ENCODE measurements at regions not wholly inside any gene's neighbourhood (a gene's known extent, or its start where the extent isn't known, plus 50 kb on each side); places are given as distances from the start of the nearest gene placed in this dataset.

DNA sequence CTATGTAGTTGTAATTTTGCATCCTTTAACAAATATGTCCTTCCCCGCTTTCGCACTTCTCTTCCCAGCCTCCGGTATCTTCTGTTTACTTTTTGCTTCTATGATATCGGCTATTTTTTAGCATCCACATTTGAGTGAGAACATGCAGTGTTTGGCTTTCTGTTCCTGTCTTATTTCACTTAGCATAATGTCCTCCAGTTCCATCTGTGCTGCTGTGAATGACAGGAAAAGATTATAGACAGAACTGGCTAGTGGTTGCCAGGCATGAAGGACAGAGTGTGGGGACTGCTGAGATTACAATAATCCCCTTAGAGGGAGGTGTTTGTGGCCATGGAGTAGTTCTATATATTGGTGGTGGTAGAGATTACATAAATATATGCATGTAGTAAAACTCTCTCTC lies 588.6 kb downstream of the NLGN4X start:
- H3K4me1 ChIP-seq (ENCODE audit: control insufficient read depth, extremely low read depth, insufficient read depth, low read length) = no peaks in the 10 kb centered on the region
- no peak overlapping the region for H3K4me2 ChIP-seq (ENCODE audit: insufficient read depth, low read length)
- ChIA-PET POLR2A (no interaction called here), CTCF (no interaction called here)
- H2AFZ ChIP-seq (ENCODE audit: low read depth, low read length) = no peak overlapping the region
- H3K79me2 ChIP-seq (ENCODE audit: control insufficient read depth, insufficient read depth, low read length) = no peaks in the 10 kb centered on the region
- no peaks in the 10 kb centered on the region for H4K20me1 ChIP-seq (replicated peaks; ENCODE audit: control insufficient read depth, extremely low read depth, insufficient read depth, low read length)
- no peak overlapping the region for H3K9ac ChIP-seq (replicated peaks; ENCODE audit: extremely low read depth, insufficient read depth, low read length)
- no peak for TF ChIP-seq FOS (IDR thresholded peaks at IDR 0.05; ENCODE audit: borderline replicate concordance, insufficient read depth, low read length)
- TF ChIP-seq POLR2AphosphoS5 (IDR thresholded peaks at IDR 0.05; ENCODE audit: insufficient read depth, low read depth, low read length) = no peak
- TF ChIP-seq, protein P1, sequence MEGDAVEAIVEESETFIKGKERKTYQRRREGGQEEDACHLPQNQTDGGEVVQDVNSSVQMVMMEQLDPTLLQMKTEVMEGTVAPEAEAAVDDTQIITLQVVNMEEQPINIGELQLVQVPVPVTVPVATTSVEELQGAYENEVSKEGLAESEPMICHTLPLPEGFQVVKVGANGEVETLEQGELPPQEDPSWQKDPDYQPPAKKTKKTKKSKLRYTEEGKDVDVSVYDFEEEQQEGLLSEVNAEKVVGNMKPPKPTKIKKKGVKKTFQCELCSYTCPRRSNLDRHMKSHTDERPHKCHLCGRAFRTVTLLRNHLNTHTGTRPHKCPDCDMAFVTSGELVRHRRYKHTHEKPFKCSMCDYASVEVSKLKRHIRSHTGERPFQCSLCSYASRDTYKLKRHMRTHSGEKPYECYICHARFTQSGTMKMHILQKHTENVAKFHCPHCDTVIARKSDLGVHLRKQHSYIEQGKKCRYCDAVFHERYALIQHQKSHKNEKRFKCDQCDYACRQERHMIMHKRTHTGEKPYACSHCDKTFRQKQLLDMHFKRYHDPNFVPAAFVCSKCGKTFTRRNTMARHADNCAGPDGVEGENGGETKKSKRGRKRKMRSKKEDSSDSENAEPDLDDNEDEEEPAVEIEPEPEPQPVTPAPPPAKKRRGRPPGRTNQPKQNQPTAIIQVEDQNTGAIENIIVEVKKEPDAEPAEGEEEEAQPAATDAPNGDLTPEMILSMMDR (IDR thresholded peaks at IDR 0.05; ENCODE audit: extremely low read depth in 1 of 2, insufficient read depth in 1 of 2, low read depth in 1 of 2, low read length in 2 of 2) = no peak
- TF ChIP-seq EZH2 (IDR thresholded peaks at IDR 0.05; ENCODE audit: borderline replicate concordance, low read depth, low read length, severe bottlenecking) = no peak
- TF ChIP-seq MYC (IDR thresholded peaks at IDR 0.05; ENCODE audit: low read depth, low read length) = no peak
- TF ChIP-seq JUN (IDR thresholded peaks at IDR 0.05; ENCODE audit: borderline replicate concordance, insufficient read depth, insufficient read length, low read depth) = no peak
- TF ChIP-seq, protein P2, sequence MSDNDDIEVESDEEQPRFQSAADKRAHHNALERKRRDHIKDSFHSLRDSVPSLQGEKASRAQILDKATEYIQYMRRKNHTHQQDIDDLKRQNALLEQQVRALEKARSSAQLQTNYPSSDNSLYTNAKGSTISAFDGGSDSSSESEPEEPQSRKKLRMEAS (IDR thresholded peaks at IDR 0.05; ENCODE audit: insufficient read depth, insufficient read length) = no peak
- TF ChIP-seq GATA2 (IDR thresholded peaks at IDR 0.05; ENCODE audit: insufficient read depth, insufficient read length, low read depth, low read length) = no peak
- no peak for TF ChIP-seq POLR2A (IDR thresholded peaks at IDR 0.05; ENCODE audit: low read depth, low read length)
- FAIRE-seq (no peak), DNase-seq (ENCODE audit: low read depth, low spot score) (no peak)
- intact Hi-C loops (cut with micrococcal nuclease) (no loop called here), dilution Hi-C loops (cut with MboI; ENCODE audit: extremely low pct_ligation_motif_present, low sequenced_read_pairs) (no loop called here)
- H3K36me3 ChIP-seq (ENCODE audit: control insufficient read depth in 2 of 2, extremely low read depth in 1 of 2, insufficient read depth in 2 of 2, low read length in 2 of 2) = no peaks in the 10 kb centered on the region
- no peak overlapping the region for H3K4me3 ChIP-seq (replicated peaks in 1 of 3; ENCODE audit: insufficient read depth in 1 of 3, low read depth in 1 of 3, low read length in 3 of 3)
- no peaks in the 10 kb centered on the region for H3K9me3 ChIP-seq (replicated peaks; ENCODE audit: control insufficient read depth, insufficient read depth, low read length)
- BruUV-seq (replicated peaks) = no TSS peak
- no peaks in the 10 kb centered on the region for H3K9me1 ChIP-seq (replicated peaks; ENCODE audit: control insufficient read depth, extremely low read depth, insufficient read depth, low read length)
- H3K27ac ChIP-seq (ENCODE audit: insufficient read depth, low read depth, low read length) = no peak overlapping the region
- H3K27me3 ChIP-seq (ENCODE audit: control insufficient read depth in 2 of 2, insufficient read depth in 2 of 2, low read length in 2 of 2) = no peaks in the 10 kb centered on the region
